Cardiac muscle cell (in vitro differentiated cells and primary cell): ENCODE measurements at regions not wholly inside any gene's neighbourhood (a gene's known extent, or its start where the extent isn't known, plus 50 kb on each side); places are given as distances from the start of the nearest gene placed in this dataset.
A peak's percentile ranks its signal among the peaks of the same experiment; 100 is the strongest.

Experiments used
- DNase-seq, 2 donors: peaks; one replicate each; pipeline versions ENCODE4 v3.0.0 to v3.0.0-alpha.2; 2010 to 2017; ENCODE audit warnings: low read depth in 1 of 2, low spot score in 1 of 2
- H3K27ac ChIP-seq: fragments of 200-600 bp; sonication (generic); 2 replicates; pipeline ENCODE4 v1.5.1; 2016
- H3K27me3 ChIP-seq: fragments of 200-600 bp; sonication (generic); 2 replicates; pipeline ENCODE4 v1.6.0; 2016; ENCODE audit warnings: control low read depth
- H3K36me3 ChIP-seq: fragments of 200-600 bp; sonication (generic); 2 replicates; pipeline ENCODE4 v1.5.1; 2016; ENCODE audit warnings: control low read depth
- H3K4me1 ChIP-seq: fragments of 200-600 bp; sonication (generic); 2 replicates; pipeline ENCODE4 v1.8.1; 2017; ENCODE audit warnings: low read depth, mild to moderate bottlenecking, mixed run types
- H3K4me3 ChIP-seq: fragments of 200-600 bp; sonication (generic); 2 replicates; pipeline ENCODE4 v1.5.1; 2016; ENCODE audit warnings: mild to moderate bottlenecking
- H3K9me3 ChIP-seq: fragments of 200-600 bp; sonication (generic); 2 replicates; pipeline ENCODE4 v1.5.1; 2017; ENCODE audit warnings: low read depth, mild to moderate bottlenecking, control low read depth
- TF ChIP-seq, protein P1 (sequence below): IDR thresholded peaks from 2 replicates; pipeline ENCODE4 v1.5.1; 2012; ENCODE audit warnings: low read depth, mild to moderate bottlenecking, low read length

DNA sequence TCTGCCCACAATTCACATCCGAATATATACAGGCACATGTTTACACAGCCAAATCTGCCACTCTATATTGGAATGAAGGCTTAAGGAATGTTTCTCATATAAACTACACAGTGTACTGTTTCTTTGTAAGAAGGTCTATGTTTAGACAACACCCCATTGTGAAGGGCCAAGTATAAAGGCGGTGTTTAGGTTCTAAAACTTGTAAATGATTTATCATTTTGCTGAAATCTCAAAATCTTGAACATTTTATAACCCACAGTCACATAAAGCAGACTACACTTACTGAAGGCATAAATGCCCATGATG lies 94.0 kb downstream of the ZNF608 start:
- no peaks in the 10 kb centered on the region for H3K27me3 ChIP-seq

DNA sequence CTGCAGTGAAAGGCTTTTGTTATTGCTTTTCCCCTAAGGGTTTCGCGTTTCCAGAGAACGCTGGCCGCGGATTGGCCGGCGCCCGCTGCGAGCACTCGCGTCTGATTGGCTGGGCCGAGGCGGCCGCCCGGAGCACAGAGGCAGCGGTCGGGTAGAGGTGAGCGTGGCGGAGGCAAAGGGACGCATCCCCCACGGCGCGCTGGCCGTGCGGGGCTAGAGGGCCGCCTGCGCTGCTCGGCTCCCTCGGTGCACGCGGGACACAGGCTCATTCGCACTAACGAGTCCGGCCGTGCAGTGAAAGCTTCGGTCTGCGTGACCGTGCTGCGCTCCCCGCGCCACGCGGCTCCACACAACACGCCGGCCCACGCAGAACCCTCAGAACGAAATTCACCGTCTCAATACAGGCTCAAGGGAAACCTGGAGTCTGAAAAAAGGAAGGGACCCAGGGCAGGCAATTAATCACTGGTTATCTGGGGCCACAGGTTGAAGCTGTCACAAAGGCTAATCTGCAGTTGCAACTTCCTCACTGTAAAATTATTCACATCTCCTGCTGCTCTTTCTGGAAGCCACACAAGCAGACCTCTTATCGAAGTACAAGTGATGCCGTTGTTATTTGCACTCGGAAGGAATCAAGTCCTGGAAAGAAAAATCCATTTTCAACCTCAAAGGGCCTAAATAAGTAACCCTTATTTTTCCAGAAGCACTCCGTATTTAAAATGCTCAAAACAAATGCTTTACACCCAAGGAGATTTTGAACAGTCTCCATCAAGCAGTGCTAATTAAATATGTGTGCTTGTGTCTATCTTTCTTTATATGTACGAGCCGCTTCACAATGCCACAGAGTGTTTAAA lies 94.6 kb downstream of the ZNF608 start:
- TF ChIP-seq, protein P1, sequence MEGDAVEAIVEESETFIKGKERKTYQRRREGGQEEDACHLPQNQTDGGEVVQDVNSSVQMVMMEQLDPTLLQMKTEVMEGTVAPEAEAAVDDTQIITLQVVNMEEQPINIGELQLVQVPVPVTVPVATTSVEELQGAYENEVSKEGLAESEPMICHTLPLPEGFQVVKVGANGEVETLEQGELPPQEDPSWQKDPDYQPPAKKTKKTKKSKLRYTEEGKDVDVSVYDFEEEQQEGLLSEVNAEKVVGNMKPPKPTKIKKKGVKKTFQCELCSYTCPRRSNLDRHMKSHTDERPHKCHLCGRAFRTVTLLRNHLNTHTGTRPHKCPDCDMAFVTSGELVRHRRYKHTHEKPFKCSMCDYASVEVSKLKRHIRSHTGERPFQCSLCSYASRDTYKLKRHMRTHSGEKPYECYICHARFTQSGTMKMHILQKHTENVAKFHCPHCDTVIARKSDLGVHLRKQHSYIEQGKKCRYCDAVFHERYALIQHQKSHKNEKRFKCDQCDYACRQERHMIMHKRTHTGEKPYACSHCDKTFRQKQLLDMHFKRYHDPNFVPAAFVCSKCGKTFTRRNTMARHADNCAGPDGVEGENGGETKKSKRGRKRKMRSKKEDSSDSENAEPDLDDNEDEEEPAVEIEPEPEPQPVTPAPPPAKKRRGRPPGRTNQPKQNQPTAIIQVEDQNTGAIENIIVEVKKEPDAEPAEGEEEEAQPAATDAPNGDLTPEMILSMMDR, result no peak
- Histone ChIP-seq H3K9me3 (no peaks in the 10 kb centered on the region), H3K36me3 (peaks cover 13% of the 10 kb centered on the region), H3K4me1 (peaks cover 83% of the 10 kb centered on the region), H3K4me3 (peak overlapping the region; percentile 13), H3K27me3 (no peaks in the 10 kb centered on the region), H3K27ac (peak overlapping the region; percentile 76)
- DNase-seq, result peak; percentile 88 to 89

More for the DNA sequence above, 94.0 kb downstream of the ZNF608 start:
- H3K9me3 ChIP-seq, result no peaks in the 10 kb centered on the region
- no peak for DNase-seq
- H3K4me3 ChIP-seq, result peak overlapping the region; percentile 13
- H3K27ac ChIP-seq, result peak overlapping the region; percentile 76
- peaks cover 8% of the 10 kb centered on the region for H3K36me3 ChIP-seq
- peaks cover 89% of the 10 kb centered on the region for H3K4me1 ChIP-seq
- TF ChIP-seq, protein P1, result no peak

DNA sequence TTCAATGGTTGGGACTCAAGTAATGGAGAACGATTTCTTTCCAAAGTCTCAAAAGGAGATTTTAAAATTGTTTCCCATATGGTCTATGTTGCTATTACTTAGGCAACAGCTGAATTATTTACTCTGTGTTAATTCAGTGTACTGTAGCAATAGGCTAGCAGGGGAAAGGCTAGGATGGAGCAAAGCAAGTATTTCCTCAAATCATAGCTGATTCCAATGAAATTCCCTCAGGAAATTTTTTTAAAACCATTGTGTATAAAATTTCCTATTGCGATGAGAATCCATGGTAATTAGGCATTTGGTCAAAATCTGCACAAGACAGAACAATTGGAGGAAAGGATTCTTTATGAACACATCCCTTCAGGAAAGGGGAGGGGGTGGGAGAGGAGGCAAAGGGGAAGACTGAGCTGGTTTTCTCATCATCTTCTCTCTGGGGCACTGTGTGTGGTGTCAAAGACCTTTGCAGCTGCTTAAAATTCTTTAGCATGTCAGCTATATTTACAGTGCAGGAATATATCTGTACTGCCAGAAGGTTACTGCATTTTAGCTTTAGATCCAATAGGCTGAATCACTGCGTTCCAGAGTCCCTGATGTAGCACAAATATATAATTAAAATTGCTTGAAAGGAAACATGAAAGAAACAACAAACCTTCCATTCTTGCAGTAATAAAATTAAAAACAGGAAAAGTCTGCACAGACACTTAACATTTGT lies 95.3 kb downstream of the ZNF608 start:
- Histone ChIP-seq H3K9me3 (no peaks in the 10 kb centered on the region), H3K36me3 (peaks cover 19% of the 10 kb centered on the region), H3K27ac (peak overlapping the region; percentile 76), H3K4me1 (peaks cover 80% of the 10 kb centered on the region), H3K27me3 (no peaks in the 10 kb centered on the region), H3K4me3 (peak overlapping the region; percentile 13)
- TF ChIP-seq, protein P1, result no peak
- peak in 1 of 2 donors; percentile 60 for DNase-seq

DNA sequence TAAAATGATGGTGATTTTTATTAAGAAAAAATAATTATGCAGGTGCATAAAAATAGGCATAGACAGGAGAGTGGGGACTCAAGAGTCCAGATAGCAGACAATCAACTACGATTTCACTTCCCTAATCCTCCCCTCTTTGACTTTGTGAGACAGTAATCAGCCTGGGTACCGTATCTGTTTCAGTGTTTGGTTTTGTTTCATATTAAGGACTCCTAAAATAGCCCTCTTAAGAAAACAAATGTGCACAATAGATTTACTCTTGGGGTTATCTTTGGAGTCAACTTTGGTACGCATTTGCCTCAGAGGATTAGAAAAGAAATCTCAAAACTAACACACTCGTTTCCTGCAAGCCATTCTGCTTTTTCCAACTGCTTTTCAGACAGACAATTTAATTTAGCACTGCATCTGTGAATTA lies 96.3 kb downstream of the ZNF608 start:
- TF ChIP-seq, protein P1, result no peak
- Histone ChIP-seq H3K4me3 (no peak overlapping the region), H3K36me3 (peaks cover 19% of the 10 kb centered on the region), H3K27me3 (no peaks in the 10 kb centered on the region), H3K27ac (peak overlapping the region; percentile 76), H3K9me3 (no peaks in the 10 kb centered on the region), H3K4me1 (peaks cover 70% of the 10 kb centered on the region)
- peak; percentile 56 to 64 for DNase-seq

DNA sequence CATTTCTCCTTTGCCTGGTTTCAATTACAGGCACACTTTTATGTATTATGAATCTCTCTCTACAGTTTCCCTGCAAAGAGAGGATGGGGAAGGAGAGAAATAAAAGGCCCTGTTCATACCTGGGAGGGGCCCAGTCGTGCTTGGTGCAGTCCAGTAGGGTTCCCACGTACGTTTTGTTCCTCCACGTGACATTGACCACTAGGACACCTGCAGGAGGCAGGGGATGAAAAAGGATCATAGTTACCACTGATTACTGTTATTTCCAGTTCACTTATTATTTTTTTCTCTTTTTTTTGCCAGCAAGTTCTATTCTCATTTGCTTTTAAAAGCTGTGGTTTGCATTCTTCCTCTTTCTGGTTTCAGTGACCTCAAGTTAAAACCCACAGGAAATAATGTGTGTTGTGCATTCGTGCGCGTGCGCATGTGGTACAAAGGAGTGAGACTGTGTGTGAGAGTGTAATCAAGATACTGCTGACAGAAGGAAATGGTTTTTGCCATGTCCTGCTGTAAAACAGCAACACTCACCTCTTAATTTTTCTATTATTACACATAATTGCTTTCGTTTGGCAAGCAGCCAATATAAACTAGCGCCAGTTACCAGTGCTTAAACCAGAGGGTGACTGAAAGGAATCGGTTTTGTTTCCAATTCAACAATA lies 96.8 kb downstream of the ZNF608 start:
- TF ChIP-seq, protein P1, result no peak
- peaks cover 20% of the 10 kb centered on the region for H3K36me3 ChIP-seq
- no peaks in the 10 kb centered on the region for H3K9me3 ChIP-seq
- H3K27ac ChIP-seq, result peak overlapping the region; percentile 76
- no peak overlapping the region for H3K4me3 ChIP-seq
- H3K27me3 ChIP-seq, result no peaks in the 10 kb centered on the region
- peak; percentile 56 to 95 for DNase-seq
- H3K4me1 ChIP-seq, result peaks cover 69% of the 10 kb centered on the region
